AG09319 (cell line): ENCODE measurements at regions not wholly inside any gene's neighbourhood (a gene's known extent, or its start where the extent isn't known, plus 50 kb on each side); places are given as distances from the start of the nearest gene placed in this dataset.

Source experiments
- DNase-seq: peaks from one replicate; pipeline ENCODE4 v3.0.0-alpha.2; 2010; ENCODE audit warnings: low read depth; ENCODE audit errors: extremely low read depth
- CTCF ChIP-seq: IDR thresholded peaks from 2 replicates; pipeline ENCODE4 v1.5.1; 2011; ENCODE audit warnings: low read depth, mild to moderate bottlenecking, inconsistent platforms, low read length, moderate library complexity

DNA sequence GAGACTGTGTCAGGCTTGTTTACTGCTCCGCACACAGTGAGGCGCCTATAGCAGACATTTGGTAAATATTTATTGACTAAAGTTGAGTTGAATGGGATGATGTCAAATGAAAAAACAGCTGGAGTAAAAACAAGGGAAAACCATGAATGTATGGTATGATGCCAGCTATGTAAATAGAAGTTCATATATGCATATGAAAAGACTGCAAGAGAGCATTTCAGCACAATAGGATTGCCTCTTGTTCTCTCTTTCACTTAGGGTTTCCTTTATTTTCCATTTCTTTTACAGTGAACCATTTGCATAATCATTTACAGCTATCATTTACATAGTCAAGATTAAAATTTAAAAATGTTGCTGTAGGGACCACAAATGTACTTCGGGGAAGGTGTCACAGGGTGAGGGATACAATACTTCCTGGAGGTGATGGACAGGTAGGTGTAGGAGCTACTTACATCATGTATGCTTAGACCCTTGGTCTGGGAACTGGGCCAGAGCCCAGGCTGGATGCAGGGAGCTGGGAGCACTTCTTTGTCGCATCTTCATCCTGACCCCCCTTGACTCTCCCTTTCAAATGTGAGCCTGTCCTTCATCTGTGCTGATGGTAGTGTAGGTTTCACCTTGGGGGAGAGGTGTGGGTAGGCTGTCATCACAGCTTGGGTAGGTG lies 113.3 kb downstream of the UTP18 start:
- TF ChIP-seq CTCF: no peak
- no peak for DNase-seq

GRCh38 chr17:51374209-51374608 lies 113.9 kb downstream of the UTP18 start:
- no peak for DNase-seq
- TF ChIP-seq CTCF: no peak

- DNase-seq: no peak
- no peak for TF ChIP-seq CTCF
Observed at GRCh38 chr17:51375771-51376170, 115.4 kb downstream of the UTP18 start.

- no peak for DNase-seq
- TF ChIP-seq CTCF: no peak
Observed at GRCh38 chr17:51376739-51377138, 116.4 kb downstream of the UTP18 start.

DNA sequence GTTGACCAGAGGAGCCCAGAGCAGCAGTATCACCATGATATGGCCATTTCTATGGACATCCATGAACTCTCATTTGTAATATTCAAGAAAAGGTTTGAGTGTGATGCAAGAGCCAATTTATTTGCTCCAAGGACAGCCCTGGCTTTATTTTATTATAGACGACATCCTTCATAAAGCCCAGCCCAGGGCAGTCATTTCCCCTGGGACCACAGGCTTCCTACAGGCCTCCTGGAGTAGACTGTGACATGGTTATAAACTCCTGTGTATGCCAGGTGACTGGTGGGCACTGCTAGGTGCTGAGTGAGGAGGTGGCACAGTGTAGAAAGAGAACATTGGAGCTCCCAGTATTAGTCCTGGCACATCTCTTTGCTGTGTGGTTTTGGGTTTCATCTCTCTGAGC lies 120.9 kb downstream of the UTP18 start:
- no peak for TF ChIP-seq CTCF
- DNase-seq: no peak

DNA sequence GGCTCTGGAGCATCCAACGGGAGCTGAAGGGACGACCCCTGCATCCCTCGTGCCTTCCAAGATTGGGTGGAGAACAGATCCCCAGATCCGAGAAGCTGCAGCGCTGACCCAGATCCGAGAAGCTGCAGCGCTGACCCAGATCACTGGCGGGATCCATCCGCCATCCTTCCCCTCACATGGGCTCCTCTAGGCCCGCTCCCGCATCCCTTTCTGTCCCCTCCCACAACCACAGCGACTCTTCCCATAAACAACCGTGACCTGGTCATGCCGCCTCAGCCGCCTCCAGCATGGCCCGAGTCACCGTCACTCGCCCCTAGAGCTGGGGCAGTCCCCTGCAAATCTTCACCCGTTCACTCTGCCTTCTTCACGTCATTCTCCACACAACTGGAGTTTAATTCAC lies 124.9 kb downstream of the UTP18 start:
- no peak for TF ChIP-seq CTCF
- no peak for DNase-seq

DNA sequence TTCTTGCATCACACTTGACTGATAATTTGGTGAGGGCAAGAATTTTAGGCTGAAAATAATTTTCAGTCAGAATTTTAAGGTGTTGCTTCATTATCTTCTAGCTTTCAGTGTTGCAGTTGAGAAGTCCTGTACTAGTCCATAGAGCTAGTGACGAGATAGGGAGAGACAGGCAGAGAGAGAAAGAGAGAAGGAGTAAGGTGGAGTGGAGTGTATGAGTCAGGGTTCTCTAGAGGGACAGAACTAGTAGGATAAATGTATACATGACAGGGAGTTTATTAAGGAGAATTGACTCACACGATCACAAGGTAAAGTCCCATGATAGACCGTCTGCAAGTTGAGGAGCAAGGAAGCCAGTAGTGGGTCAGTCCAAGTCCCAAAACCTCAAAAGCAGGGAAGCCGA lies 127.2 kb downstream of the UTP18 start:
- no peak for DNase-seq
- TF ChIP-seq CTCF: no peak
